ENCODE measurements at regions not wholly inside any gene's neighbourhood (a gene's known extent, or its start where the extent isn't known, plus 50 kb on each side); places are given as distances from the start of the nearest gene placed in this dataset.

- intact Hi-C loops (cut with DNase I; ENCODE audit: low total_unique reads) = no loop called here
- TF ChIP-seq POLR2A (IDR thresholded peaks at IDR 0.05) (no peak), CTCF (IDR thresholded peaks at IDR 0.05 in 8 of 11, conservative IDR thresholded peaks at IDR 0.05 in 3 of 11) (no peak), POLR2AphosphoS5 (IDR thresholded peaks at IDR 0.05) (no peak)
- peaks cover 0 to 10% (median 1%) of the 10 kb centered on the region in 8 donors for H3K9me3 ChIP-seq
- H3K4me3 ChIP-seq = no peak overlapping the region
- no peaks in the 10 kb centered on the region for H3K27me3 ChIP-seq (replicated peaks in 1 of 7)
- H3K27ac ChIP-seq = no peak overlapping the region
- no peaks in the 10 kb centered on the region for H3K4me1 ChIP-seq
- WGBS, 5 donors = 76 to 84% (median 80%) methylated on average over 2 of the region's 2 CpGs
- no peak for DNase-seq
- no peaks in the 10 kb centered on the region for H3K36me3 ChIP-seq
Measured at GRCh38 chr6:23305325-23305943, 736.1 kb downstream of the HDGFL1 start.

- no peaks in the 10 kb centered on the region for H3K4me1 ChIP-seq
- no peak for DNase-seq
- no peaks in the 10 kb centered on the region for H3K27me3 ChIP-seq (replicated peaks in 1 of 7)
- H3K36me3 ChIP-seq = no peaks in the 10 kb centered on the region
- no peak overlapping the region for H3K27ac ChIP-seq
- TF ChIP-seq CTCF (IDR thresholded peaks at IDR 0.05 in 8 of 11, conservative IDR thresholded peaks at IDR 0.05 in 3 of 11) (no peak), POLR2AphosphoS5 (IDR thresholded peaks at IDR 0.05) (no peak), POLR2A (IDR thresholded peaks at IDR 0.05) (no peak)
- no peak overlapping the region for H3K4me3 ChIP-seq
- 71 to 90% (median 80%) methylated on average over 2 of the region's 2 CpGs for WGBS, 5 donors
- intact Hi-C loops (cut with DNase I; ENCODE audit: low total_unique reads) = no loop called here
- H3K9me3 ChIP-seq = peaks cover 0 to 9% (median 0%) of the 10 kb centered on the region in 8 donors
Measured at GRCh38 chr6:23306251-23306950, 737.0 kb downstream of the HDGFL1 start.

GRCh38 chr6:23307516-23307915 is 738.1 kb downstream of the HDGFL1 start:
- intact Hi-C loops (cut with DNase I; ENCODE audit: low total_unique reads) = no loop called here

More at GRCh38 chr6:23307516-23307915, 738.1 kb downstream of the HDGFL1 start:
- H3K4me3 ChIP-seq = no peak overlapping the region
- DNase-seq = no peak
- WGBS, 5 donors = 73 to 91% (median 77%) methylated on average over 4 of the region's 4 CpGs
- no peaks in the 10 kb centered on the region for H3K36me3 ChIP-seq
- TF ChIP-seq POLR2A (IDR thresholded peaks at IDR 0.05) (no peak), CTCF (IDR thresholded peaks at IDR 0.05 in 8 of 11, conservative IDR thresholded peaks at IDR 0.05 in 3 of 11) (no peak), POLR2AphosphoS5 (IDR thresholded peaks at IDR 0.05) (no peak)
- H3K9me3 ChIP-seq = peaks cover 0 to 9% (median 0%) of the 10 kb centered on the region in 8 donors
- H3K4me1 ChIP-seq = no peaks in the 10 kb centered on the region
- no peaks in the 10 kb centered on the region for H3K27me3 ChIP-seq (replicated peaks in 1 of 7)
- no peak overlapping the region for H3K27ac ChIP-seq
